IMR-90 (cell line): ENCODE measurements at regions not wholly inside any gene's neighbourhood (a gene's known extent, or its start where the extent isn't known, plus 50 kb on each side); places are given as distances from the start of the nearest gene placed in this dataset.
A peak's percentile ranks its signal among the peaks of the same experiment; 100 is the strongest.

ENCODE experiments used
- ATAC-seq: fragments of 200-7000 bp; cut with Tn5 transposase; 2 replicates; pipeline ENCODE4 v1.9.1; 2020; ENCODE audit warnings: low read depth, mild to moderate bottlenecking, moderate library complexity
- BruUV-seq: library from RNA; stranded (reverse); fragments of 400-500 nt; replicated peaks from 2 replicates; lab custom pipeline; 2021; lab: Mats Ljungman, UMichigan
- CTCF ChIA-PET: fragments of 300-600 bp; formaldehyde crosslinking; extraction: SDS; loops from one replicate; lab custom pipeline; 2021; ENCODE audit warnings: antibody characterized with exemption; lab: Yijun Ruan, JAX
- POLR2A ChIA-PET: fragments of 300-600 bp; sonication (Branson Sonifier 250); formaldehyde crosslinking; loops from one replicate; lab custom pipeline; 2022; ENCODE audit warnings: antibody characterized with exemption; ENCODE audit not compliant: unreplicated experiment; lab: Charles Lee
- DNase-seq: peaks from one replicate; pipeline ENCODE4 v3.0.0; 2013
- H2AFZ ChIP-seq: replicated peaks from 2 replicates; pipeline ENCODE3; 2013; ENCODE audit warnings: low read length, mild to moderate bottlenecking; ENCODE audit not compliant: poor library complexity
- H2AK5ac ChIP-seq: 2 replicates; pipeline ENCODE4 v1.6.1; 2013; ENCODE audit warnings: low read depth, low read length, inconsistent platforms
- H2AK9ac ChIP-seq: replicated peaks from 2 replicates; pipeline ENCODE3; 2013; ENCODE audit warnings: mild to moderate bottlenecking, low read depth, low read length, moderate library complexity; ENCODE audit not compliant: poor library complexity
- H2BK120ac ChIP-seq: 2 replicates; pipeline ENCODE4 v1.6.1; 2013; ENCODE audit warnings: low read depth, low read length, inconsistent platforms
- H2BK15ac ChIP-seq: 3 replicates; pipeline ENCODE4 v1.6.1; 2013; ENCODE audit warnings: low read depth, low read length, inconsistent platforms
- H2BK20ac ChIP-seq: 2 replicates; pipeline ENCODE4 v1.6.1; 2013; ENCODE audit warnings: low read depth, mild to moderate bottlenecking, inconsistent platforms, low read length, moderate library complexity
- H2BK5ac ChIP-seq: 2 replicates; pipeline ENCODE4 v1.6.1; 2013; ENCODE audit warnings: mild to moderate bottlenecking, low read depth, low read length, inconsistent platforms; ENCODE audit not compliant: poor library complexity, severe bottlenecking
- H3K14ac ChIP-seq: replicated peaks from 2 replicates; pipeline ENCODE4 v1.6.1; 2013; ENCODE audit warnings: low read depth, low read length, inconsistent platforms
- H3K18ac ChIP-seq: 2 replicates; pipeline ENCODE4 v1.6.1; 2013; ENCODE audit warnings: low read depth, low read length, control low read depth
- H3K23ac ChIP-seq: 2 replicates; pipeline ENCODE4 v1.6.1; 2013; ENCODE audit warnings: low read depth, low read length, inconsistent platforms
- H3K27ac ChIP-seq: 2 replicates; pipeline ENCODE4 v1.5.1; 2013; ENCODE audit warnings: mild to moderate bottlenecking, control low read depth, low read length; ENCODE audit not compliant: insufficient read depth
- H3K27me3 ChIP-seq: 2 replicates; pipeline ENCODE4 v1.6.1; 2013; ENCODE audit warnings: low read length; ENCODE audit not compliant: control insufficient read depth, insufficient read depth
- H3K36me3 ChIP-seq: 2 replicates; pipeline ENCODE4 v1.6.1; 2013; ENCODE audit warnings: low read length, mixed read lengths; ENCODE audit not compliant: control insufficient read depth, insufficient read depth
- H3K4ac ChIP-seq: 2 replicates; pipeline ENCODE4 v1.6.1; 2013; ENCODE audit warnings: low read depth, low read length, inconsistent platforms
- H3K4me1 ChIP-seq: 2 replicates; pipeline ENCODE4 v1.6.1; 2013; ENCODE audit warnings: low read length, mixed read lengths; ENCODE audit not compliant: control insufficient read depth, insufficient read depth
- H3K4me2 ChIP-seq: 2 replicates; pipeline ENCODE4 v1.6.1; 2013; ENCODE audit warnings: low read depth, mild to moderate bottlenecking, control low read depth, low read length, moderate library complexity
- H3K4me3 ChIP-seq: 2 replicates; pipeline ENCODE4 v1.5.1; 2013; ENCODE audit warnings: low read depth, mild to moderate bottlenecking, control low read depth, low read length, moderate library complexity; ENCODE audit not compliant: insufficient read depth
- H3K56ac ChIP-seq: 2 replicates; pipeline ENCODE4 v1.6.1; 2013; ENCODE audit warnings: low read length, inconsistent platforms; ENCODE audit not compliant: insufficient read depth; ENCODE audit errors: extremely low read depth
- H3K79me1 ChIP-seq, 2 experiments: 2 replicates each; pipeline ENCODE4 v1.6.1; 2013; ENCODE audit warnings: low read length in 2 of 2, inconsistent platforms in 1 of 2, low read depth in 1 of 2
- H3K9ac ChIP-seq: 2 replicates; pipeline ENCODE4 v1.6.1; 2013; ENCODE audit warnings: low read depth, low read length, control low read depth
- H3K9me1 ChIP-seq: 2 replicates; pipeline ENCODE4 v1.6.1; 2013; ENCODE audit warnings: low read length, inconsistent platforms; ENCODE audit not compliant: insufficient read depth
- H3K9me3 ChIP-seq: 2 replicates; pipeline ENCODE4 v1.6.1; 2013; ENCODE audit warnings: low read length; ENCODE audit not compliant: control insufficient read depth, insufficient read depth
- H4K20me1 ChIP-seq: 2 replicates; pipeline ENCODE4 v1.6.1; 2013; ENCODE audit warnings: low read length, inconsistent platforms; ENCODE audit not compliant: insufficient read depth
- H4K5ac ChIP-seq: 2 replicates; pipeline ENCODE4 v1.6.1; 2013; ENCODE audit warnings: mild to moderate bottlenecking, low read depth, low read length, control low read depth
- H4K8ac ChIP-seq, 2 experiments: 2 replicates each; pipeline ENCODE4 v1.6.1; 2013; ENCODE audit warnings: low read depth in 2 of 2, low read length in 2 of 2, control low read depth in 1 of 2, inconsistent platforms in 1 of 2
- H4K91ac ChIP-seq: 2 replicates; pipeline ENCODE4 v1.6.1; 2013; ENCODE audit warnings: low read depth, low read length, inconsistent platforms; ENCODE audit not compliant: insufficient read depth
- BHLHE40 ChIP-seq: fragments of 150-350 bp; IDR thresholded peaks from 2 replicates; pipeline ENCODE4 v1.6.1; 2016; ENCODE audit warnings: mild to moderate bottlenecking, low read depth, low read length
- CEBPB ChIP-seq: IDR thresholded peaks from 2 replicates; pipeline ENCODE4 v1.6.1; 2012; ENCODE audit warnings: low read depth, low read length, improper control_type of control experiment
- FOS ChIP-seq: fragments of 150-350 bp; IDR thresholded peaks from 2 replicates; pipeline ENCODE4 v1.6.1; 2016; ENCODE audit warnings: low read depth, low read length
- MAFK ChIP-seq: IDR thresholded peaks from 2 replicates; pipeline ENCODE4 v1.6.1; 2012; ENCODE audit warnings: low read depth, low read length, improper control_type of control experiment
- MXI1 ChIP-seq: IDR thresholded peaks from 2 replicates; pipeline ENCODE4 v1.6.1; 2012; ENCODE audit warnings: low read depth, mild to moderate bottlenecking, low read length, moderate library complexity, borderline replicate concordance
- NFE2L2 ChIP-seq: fragments of 150-350 bp; IDR thresholded peaks from 2 replicates; pipeline ENCODE4 v1.6.1; 2016; ENCODE audit warnings: low read depth, mild to moderate bottlenecking, low read length
- POLR2A ChIP-seq: IDR thresholded peaks from 2 replicates; pipeline ENCODE4 v1.6.1; 2012; ENCODE audit warnings: mild to moderate bottlenecking, low read depth, low read length
- RAD21 ChIP-seq: IDR thresholded peaks from 2 replicates; pipeline ENCODE4 v1.6.1; 2012; ENCODE audit warnings: low read length, improper control_type of control experiment
- RCOR1 ChIP-seq: IDR thresholded peaks from 2 replicates; pipeline ENCODE4 v1.6.1; 2012; ENCODE audit warnings: mild to moderate bottlenecking, low read length, improper control_type of control experiment; ENCODE audit not compliant: insufficient replicate concordance
- RFX5 ChIP-seq: IDR thresholded peaks from 2 replicates; pipeline ENCODE4 v1.8.0; 2012; ENCODE audit warnings: low read depth, mild to moderate bottlenecking, low read length, moderate library complexity
- SMC3 ChIP-seq: fragments of 150-350 bp; IDR thresholded peaks from 2 replicates; pipeline ENCODE4 v1.6.1; 2016; ENCODE audit warnings: low read depth, mild to moderate bottlenecking, antibody characterized with exemption, low read length, moderate library complexity
- WGBS, 2 experiments: methylation state at CpG; one replicate each; pipeline versions ENCODE4 v1.1.5 to v1.1.7; 2013; ENCODE audit warnings: missing lambda C conversion rate in 2 of 2; ENCODE audit not compliant: insufficient read length in 1 of 2; ENCODE audit errors: extremely low coverage in 2 of 2; 5-methylcytosine and 5-hydroxymethylcytosine counted together
- dilution Hi-C: fragments of 300-500 bp; cut with HindIII; formaldehyde crosslinking; loops from one replicate; pipeline ENCODE4 v1.14.3; 2018; ENCODE audit warnings: low sequenced_read_pairs; ENCODE audit not compliant: unreplicated experiment
- in situ Hi-C: fragments of 300-500 bp; cut with MboI; formaldehyde crosslinking; loops from 3 replicates; pipeline ENCODE4 v1.14.3; 2019; ENCODE audit warnings: low sequenced_read_pairs, inconsistent platforms, mixed read lengths
- intact Hi-C: fragments of 100-400 bp; cut with micrococcal nuclease; formaldehyde crosslinking; loops from 2 replicates; pipeline ENCODE4 v1.10.0; 2022
- TF ChIP-seq, protein P1 (sequence below): fragments of 150-350 bp; IDR thresholded peaks from 2 replicates; pipeline ENCODE4 v1.6.1; 2016; ENCODE audit warnings: low read depth, mild to moderate bottlenecking, low read length, moderate library complexity, borderline replicate concordance
- TF ChIP-seq, protein P2 (sequence below): conservative IDR thresholded peaks from 2 replicates; pipeline ENCODE4 v1.5.1; 2012; ENCODE audit warnings: mild to moderate bottlenecking, low read depth, low read length, improper control_type of control experiment
- TF ChIP-seq, protein P3 (sequence below): fragments of 150-350 bp; IDR thresholded peaks from 2 replicates; pipeline ENCODE4 v1.6.1; 2017; ENCODE audit warnings: mild to moderate bottlenecking, antibody characterized with exemption, low read length, low read depth

DNA sequence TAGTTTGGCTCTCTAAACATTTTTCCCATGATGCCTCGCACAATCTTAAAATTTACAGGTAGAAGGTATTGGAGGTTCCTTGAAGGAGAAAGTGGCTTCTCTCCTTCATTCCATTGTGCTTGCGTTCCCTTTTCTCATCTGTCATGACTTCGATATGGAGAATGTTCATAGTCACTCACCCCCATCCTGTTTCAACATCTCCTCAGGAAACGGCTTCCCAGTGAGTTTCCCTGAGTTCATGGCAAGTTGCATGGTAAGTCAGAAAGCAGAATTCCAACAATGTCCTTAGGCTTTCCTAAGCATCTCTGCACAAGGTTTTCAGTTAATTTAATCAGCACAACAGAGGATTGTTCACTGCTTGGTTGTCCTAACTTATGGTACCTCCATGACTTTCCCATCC is 581.8 kb upstream of the SLITRK5 start:
- Histone ChIP-seq H3K23ac (peak overlapping the region; percentile 96), H3K18ac (peak overlapping the region; percentile 47; the same call in 1 of the 2 replicates), H3K4me3 (no peak overlapping the region), H3K4me2 (no peak overlapping the region), H3K27me3 (no peaks in the 10 kb centered on the region), H2AFZ (peak overlapping the region; percentile 83), H3K4me1 (peaks cover 4% of the 10 kb centered on the region; the same call in 1 of the 2 replicates), H4K5ac (no peak overlapping the region; the same call in 1 of the 2 replicates), H3K9me3 (no peaks in the 10 kb centered on the region), H2BK15ac (peak overlapping the region; percentile 64; the same call in 2 of the 3 replicates), H2BK5ac (peak overlapping the region; percentile 100), H2BK20ac (peak overlapping the region; percentile 99), H3K9me1 (0 out of 2 replicates have a peak, but pooled peaks cover 4% of the 10 kb centered on the region), H4K20me1 (no peaks in the 10 kb centered on the region), H3K79me1 (no peaks in the 10 kb centered on the region), H3K36me3 (no peaks in the 10 kb centered on the region), H3K9ac (no peak overlapping the region), H3K4ac (peak overlapping the region; percentile 93; the same call in 1 of the 2 replicates), H2AK9ac (peak overlapping the region; percentile 89), H3K27ac (no peak overlapping the region), H4K8ac (peak overlapping the region; percentile 52 to 99), H2AK5ac (no peak overlapping the region), H4K91ac (peak overlapping the region; percentile 84), H2BK120ac (peak overlapping the region; percentile 99), H3K14ac (peak overlapping the region; percentile 99), H3K56ac (peak overlapping the region; percentile 66; the same call in 1 of the 2 replicates)
- ChIA-PET CTCF (no interaction called here), POLR2A (no interaction called here)
- ATAC-seq (peak; percentile 48), DNase-seq (peak; percentile 95)
- TF ChIP-seq, protein P1, sequence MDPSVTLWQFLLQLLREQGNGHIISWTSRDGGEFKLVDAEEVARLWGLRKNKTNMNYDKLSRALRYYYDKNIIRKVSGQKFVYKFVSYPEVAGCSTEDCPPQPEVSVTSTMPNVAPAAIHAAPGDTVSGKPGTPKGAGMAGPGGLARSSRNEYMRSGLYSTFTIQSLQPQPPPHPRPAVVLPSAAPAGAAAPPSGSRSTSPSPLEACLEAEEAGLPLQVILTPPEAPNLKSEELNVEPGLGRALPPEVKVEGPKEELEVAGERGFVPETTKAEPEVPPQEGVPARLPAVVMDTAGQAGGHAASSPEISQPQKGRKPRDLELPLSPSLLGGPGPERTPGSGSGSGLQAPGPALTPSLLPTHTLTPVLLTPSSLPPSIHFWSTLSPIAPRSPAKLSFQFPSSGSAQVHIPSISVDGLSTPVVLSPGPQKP = no peak
- TF ChIP-seq NFE2L2 (peak; percentile 60), CEBPB (peak; percentile 95), BHLHE40 (no peak), MXI1 (no peak), FOS (no peak), POLR2A (no peak), RFX5 (no peak), RCOR1 (no peak), MAFK (no peak), SMC3 (no peak), RAD21 (no peak)
- TF ChIP-seq, protein P2, sequence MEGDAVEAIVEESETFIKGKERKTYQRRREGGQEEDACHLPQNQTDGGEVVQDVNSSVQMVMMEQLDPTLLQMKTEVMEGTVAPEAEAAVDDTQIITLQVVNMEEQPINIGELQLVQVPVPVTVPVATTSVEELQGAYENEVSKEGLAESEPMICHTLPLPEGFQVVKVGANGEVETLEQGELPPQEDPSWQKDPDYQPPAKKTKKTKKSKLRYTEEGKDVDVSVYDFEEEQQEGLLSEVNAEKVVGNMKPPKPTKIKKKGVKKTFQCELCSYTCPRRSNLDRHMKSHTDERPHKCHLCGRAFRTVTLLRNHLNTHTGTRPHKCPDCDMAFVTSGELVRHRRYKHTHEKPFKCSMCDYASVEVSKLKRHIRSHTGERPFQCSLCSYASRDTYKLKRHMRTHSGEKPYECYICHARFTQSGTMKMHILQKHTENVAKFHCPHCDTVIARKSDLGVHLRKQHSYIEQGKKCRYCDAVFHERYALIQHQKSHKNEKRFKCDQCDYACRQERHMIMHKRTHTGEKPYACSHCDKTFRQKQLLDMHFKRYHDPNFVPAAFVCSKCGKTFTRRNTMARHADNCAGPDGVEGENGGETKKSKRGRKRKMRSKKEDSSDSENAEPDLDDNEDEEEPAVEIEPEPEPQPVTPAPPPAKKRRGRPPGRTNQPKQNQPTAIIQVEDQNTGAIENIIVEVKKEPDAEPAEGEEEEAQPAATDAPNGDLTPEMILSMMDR = no peak
- TF ChIP-seq, protein P3, sequence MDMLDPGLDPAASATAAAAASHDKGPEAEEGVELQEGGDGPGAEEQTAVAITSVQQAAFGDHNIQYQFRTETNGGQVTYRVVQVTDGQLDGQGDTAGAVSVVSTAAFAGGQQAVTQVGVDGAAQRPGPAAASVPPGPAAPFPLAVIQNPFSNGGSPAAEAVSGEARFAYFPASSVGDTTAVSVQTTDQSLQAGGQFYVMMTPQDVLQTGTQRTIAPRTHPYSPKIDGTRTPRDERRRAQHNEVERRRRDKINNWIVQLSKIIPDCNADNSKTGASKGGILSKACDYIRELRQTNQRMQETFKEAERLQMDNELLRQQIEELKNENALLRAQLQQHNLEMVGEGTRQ = no peak
- in situ Hi-C loops = no loop called here
- intact Hi-C loops = loop anchor here (2.0 kb wide), 1 partner anchor 31 kb away; no protein-coding TSS in a partner anchor
- dilution Hi-C loops = no loop called here
- no TSS peak for BruUV-seq
- no CpG with 5 or more reads among the region's 4 CpGs for whole genome bisulfite sequencing, 2 experiments
